ENCODE measurements at regions not wholly inside any gene's neighbourhood (a gene's known extent, or its start where the extent isn't known, plus 50 kb on each side); places are given as distances from the start of the nearest gene placed in this dataset.

DNA sequence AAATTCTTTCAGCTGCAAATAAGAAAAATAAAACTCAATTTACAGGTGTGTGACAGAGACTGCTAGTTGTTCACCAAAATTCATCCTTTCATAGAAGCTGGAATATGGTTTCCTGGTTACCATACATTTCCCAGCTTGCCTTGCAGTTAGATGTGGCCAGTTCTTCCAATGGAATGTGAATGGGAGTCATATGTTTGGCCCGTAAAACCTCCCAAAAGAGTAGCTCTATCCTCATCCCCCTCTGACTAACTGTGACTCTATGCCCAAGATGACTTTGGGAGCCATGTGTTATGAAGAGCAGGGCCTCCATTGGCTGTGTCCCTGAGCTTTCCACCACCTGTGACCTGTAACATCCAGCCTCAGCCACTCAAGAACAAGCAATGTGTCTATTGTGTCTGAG lies 90.6 kb upstream of the NGF start:
- H3K27ac ChIP-seq = no peak overlapping the region
- no peak for DNase-seq (ENCODE audit: low spot score)
- TF ChIP-seq, protein P1, sequence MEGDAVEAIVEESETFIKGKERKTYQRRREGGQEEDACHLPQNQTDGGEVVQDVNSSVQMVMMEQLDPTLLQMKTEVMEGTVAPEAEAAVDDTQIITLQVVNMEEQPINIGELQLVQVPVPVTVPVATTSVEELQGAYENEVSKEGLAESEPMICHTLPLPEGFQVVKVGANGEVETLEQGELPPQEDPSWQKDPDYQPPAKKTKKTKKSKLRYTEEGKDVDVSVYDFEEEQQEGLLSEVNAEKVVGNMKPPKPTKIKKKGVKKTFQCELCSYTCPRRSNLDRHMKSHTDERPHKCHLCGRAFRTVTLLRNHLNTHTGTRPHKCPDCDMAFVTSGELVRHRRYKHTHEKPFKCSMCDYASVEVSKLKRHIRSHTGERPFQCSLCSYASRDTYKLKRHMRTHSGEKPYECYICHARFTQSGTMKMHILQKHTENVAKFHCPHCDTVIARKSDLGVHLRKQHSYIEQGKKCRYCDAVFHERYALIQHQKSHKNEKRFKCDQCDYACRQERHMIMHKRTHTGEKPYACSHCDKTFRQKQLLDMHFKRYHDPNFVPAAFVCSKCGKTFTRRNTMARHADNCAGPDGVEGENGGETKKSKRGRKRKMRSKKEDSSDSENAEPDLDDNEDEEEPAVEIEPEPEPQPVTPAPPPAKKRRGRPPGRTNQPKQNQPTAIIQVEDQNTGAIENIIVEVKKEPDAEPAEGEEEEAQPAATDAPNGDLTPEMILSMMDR (IDR thresholded peaks at IDR 0.05) = no peak
- no peak overlapping the region for H3K4me3 ChIP-seq

DNA sequence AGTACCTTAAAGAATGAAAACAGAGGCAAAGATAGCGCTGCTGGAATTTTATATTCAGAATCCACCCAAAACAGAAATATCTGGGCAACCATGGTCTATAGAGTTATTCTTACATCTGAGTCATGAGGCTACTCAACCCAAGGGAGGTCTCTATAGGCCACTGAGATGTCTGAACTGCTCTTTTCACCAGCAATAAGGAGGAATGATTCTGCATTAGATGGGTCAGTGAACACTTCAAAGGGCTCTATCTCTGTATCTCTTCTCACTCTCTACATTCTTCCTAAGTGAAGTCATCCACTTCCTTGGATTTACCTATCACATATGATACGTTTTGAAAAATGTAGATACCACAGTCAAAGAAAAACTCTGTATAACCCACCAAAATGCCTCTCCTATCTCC lies 90.2 kb upstream of the NGF start:
- no peak for DNase-seq (ENCODE audit: low spot score)
- no peak overlapping the region for H3K4me3 ChIP-seq
- TF ChIP-seq, protein P1 (IDR thresholded peaks at IDR 0.05) = no peak

DNA sequence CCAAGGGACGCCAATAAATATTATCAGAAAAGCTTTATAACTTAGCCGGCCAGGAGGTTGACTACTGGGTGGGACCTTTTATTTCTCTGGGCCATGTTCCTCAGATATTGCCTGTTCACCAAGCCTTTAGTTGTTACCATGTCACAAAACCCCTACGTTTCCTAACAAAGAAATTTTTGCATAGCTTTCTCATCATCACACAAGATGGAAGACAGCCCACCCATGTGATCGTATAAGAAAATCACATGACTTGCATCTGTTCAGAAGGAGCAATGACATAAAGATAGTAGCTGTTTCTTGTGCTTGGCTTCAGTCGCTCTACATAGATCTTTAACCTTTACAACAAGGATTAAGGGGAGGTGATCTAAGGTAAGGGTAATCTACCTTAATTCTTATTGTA lies 88.9 kb upstream of the NGF start:
- TF ChIP-seq, protein P1 (IDR thresholded peaks at IDR 0.05) = no peak
- Histone ChIP-seq H3K27ac (no peak overlapping the region), H3K4me3 (no peak overlapping the region)
- DNase-seq (ENCODE audit: low spot score) = no peak

More for the DNA sequence above, 90.2 kb upstream of the NGF start:
- H3K27ac ChIP-seq = no peak overlapping the region

DNA sequence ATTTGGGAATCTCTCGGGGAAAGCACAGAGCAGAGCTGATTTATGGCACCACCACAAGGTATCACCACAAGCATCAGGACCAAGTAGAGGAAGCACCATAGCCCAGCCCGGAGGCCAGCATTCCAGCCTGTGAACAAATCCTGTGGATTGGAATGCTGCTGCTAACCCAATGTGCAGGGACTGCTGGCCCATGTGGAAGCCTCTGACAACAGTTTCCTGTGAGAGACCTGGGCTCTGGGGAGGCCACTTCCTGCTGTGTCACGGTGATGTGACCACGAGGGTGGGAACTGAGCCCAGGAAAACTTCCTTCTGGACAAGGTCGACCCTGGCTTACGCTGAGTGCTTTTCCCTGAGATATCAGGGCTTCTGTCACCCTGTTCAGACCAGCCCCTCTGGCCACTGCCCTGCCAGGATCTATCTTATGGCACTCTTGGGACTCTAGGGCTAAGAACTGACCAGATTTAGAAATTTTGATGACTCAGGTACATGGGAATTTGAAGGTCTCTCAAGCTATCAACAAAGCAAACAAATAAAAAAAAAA lies 88.3 kb upstream of the NGF start:
- Histone ChIP-seq H3K27ac (peak overlapping the region in 1 of 2 donors; percentile 66), H3K4me3 (no peak overlapping the region)
- TF ChIP-seq, protein P1 (IDR thresholded peaks at IDR 0.05) = no peak
- DNase-seq (ENCODE audit: low spot score) = peak; percentile 87

DNA sequence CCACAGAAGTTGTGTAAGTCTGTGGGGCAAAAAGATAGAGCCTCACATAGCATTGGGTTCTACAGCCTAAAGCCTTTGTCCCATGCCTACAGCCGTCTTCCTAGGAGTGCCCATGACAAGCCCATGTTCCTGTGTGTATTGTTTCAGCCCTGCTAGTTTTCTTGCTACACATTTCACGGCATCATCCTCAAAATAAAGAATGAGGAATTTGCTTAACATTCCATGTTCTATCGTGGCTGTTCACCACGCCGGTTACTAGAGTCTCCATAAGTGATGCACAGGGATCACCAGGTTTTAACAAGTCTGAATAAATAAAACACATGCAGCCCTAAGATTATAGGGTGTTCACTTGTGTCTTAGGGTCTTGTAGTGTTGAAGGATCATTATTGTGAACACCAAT lies 87.4 kb upstream of the NGF start:
- H3K27ac ChIP-seq = peak overlapping the region in 1 of 2 donors; percentile 66
- H3K4me3 ChIP-seq = no peak overlapping the region
- no peak for DNase-seq (ENCODE audit: low spot score)
- TF ChIP-seq, protein P1 (IDR thresholded peaks at IDR 0.05) = no peak

DNA sequence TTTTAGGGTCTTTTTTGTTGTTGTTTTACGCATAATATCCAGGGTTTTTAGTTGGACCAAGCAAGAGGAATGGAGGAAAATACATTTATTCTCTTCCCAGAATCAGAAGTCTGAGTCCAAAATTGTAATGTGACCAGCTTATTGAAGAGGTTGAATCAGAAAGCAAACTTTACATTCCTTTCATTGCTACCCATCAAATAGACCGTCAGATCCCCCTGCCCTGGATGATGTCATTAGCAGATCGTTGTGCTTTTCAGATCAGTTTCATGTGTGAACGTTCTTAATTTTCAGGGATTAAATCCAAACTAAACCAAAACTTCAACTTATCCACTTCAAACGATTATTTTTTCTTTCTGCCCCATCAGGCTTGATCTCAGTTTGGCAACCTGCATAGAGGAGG lies 85.7 kb upstream of the NGF start:
- no peak for DNase-seq (ENCODE audit: low spot score)
- TF ChIP-seq, protein P1 (IDR thresholded peaks at IDR 0.05) = no peak
- no peak overlapping the region for H3K27ac ChIP-seq
- H3K4me3 ChIP-seq = no peak overlapping the region

DNA sequence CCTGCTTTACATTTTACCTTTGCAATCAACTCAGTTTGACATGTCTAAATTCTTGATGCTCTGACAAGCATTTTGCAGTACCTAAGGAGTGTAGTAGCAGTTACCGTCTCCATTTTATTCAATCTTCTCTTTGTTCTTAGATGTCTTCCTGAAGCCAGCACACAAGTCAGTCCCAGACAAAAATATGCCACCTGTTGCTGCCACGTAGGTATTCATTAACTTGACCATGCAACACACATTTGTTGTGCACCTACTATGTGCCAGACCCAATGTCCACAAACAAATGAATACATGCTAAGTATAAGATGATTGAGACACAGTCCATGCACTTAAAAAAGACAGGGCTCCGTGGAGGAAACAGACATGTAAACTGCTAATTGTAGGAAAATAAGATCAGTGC lies 81.5 kb upstream of the NGF start:
- TF ChIP-seq, protein P1 (IDR thresholded peaks at IDR 0.05) = no peak
- no peak for DNase-seq (ENCODE audit: low spot score)
- Histone ChIP-seq H3K27ac (no peak overlapping the region), H3K4me3 (no peak overlapping the region)

Measured in coronary artery (tissue), 2 donors.